ENCODE measurements at regions not wholly inside any gene's neighbourhood (a gene's known extent, or its start where the extent isn't known, plus 50 kb on each side); places are given as distances from the start of the nearest gene placed in this dataset.

DNA sequence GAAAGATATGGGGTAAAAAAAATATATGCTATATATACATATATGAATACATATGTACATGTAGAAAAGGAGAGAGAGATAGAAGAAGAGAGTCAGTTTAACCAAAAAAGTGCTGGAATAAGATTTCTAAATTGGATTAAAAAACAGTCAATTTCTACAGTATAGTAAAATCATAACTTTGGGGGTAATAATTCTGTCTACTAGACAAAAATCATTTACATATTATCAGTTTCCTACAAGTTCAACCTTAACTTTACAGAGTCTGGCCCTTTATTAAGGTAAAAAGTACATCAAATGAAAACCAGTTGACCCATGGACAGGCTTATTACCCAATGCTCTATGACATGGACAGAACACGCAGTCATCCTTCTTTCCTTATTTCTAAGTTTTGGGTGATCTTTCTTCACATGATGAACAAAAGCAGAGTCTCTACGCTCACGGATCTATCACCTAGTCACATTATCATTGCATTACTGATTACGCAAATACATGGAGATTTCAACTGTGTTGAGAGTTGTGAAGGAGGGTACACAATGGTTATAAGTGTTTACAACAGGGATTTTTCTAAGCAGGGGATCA, 63.9 kb upstream of the SMIM36 start:
- no peaks in the 10 kb centered on the region for H4K20me1 ChIP-seq (ENCODE audit: insufficient read depth, low read length)
- peaks cover 2% of the 10 kb centered on the region for H3K4me1 Mint-ChIP-seq
- no peak overlapping the region for H3K4me3 Mint-ChIP-seq
- H3K4me3 ChIP-seq (replicated peaks in 1 of 3; ENCODE audit: low read depth in 2 of 3, low read length in 3 of 3) = peak overlapping the region in 1 of 3 experiments; percentile 90
- no peaks in the 10 kb centered on the region for H3K9me3 ChIP-seq (replicated peaks in 1 of 2; ENCODE audit: control insufficient read depth in 1 of 2, insufficient read depth in 1 of 2, low read length in 2 of 2)
- no peaks in the 10 kb centered on the region for H3K36me3 Mint-ChIP-seq
- H3K4me2 ChIP-seq (replicated peaks; ENCODE audit: extremely low read depth, low read length, poor library complexity, severe bottlenecking) = no peak overlapping the region
- TF ChIP-seq, protein P1, sequence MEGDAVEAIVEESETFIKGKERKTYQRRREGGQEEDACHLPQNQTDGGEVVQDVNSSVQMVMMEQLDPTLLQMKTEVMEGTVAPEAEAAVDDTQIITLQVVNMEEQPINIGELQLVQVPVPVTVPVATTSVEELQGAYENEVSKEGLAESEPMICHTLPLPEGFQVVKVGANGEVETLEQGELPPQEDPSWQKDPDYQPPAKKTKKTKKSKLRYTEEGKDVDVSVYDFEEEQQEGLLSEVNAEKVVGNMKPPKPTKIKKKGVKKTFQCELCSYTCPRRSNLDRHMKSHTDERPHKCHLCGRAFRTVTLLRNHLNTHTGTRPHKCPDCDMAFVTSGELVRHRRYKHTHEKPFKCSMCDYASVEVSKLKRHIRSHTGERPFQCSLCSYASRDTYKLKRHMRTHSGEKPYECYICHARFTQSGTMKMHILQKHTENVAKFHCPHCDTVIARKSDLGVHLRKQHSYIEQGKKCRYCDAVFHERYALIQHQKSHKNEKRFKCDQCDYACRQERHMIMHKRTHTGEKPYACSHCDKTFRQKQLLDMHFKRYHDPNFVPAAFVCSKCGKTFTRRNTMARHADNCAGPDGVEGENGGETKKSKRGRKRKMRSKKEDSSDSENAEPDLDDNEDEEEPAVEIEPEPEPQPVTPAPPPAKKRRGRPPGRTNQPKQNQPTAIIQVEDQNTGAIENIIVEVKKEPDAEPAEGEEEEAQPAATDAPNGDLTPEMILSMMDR (IDR thresholded peaks at IDR 0.05) = no peak
- no peaks in the 10 kb centered on the region for H3K36me3 ChIP-seq (replicated peaks in 1 of 2; ENCODE audit: control insufficient read depth in 1 of 2, insufficient read depth in 2 of 2, low read length in 2 of 2)
- intact Hi-C loops (cut with micrococcal nuclease) = no loop called here
- H3K79me2 ChIP-seq (ENCODE audit: insufficient read depth, low read length) = no peaks in the 10 kb centered on the region
- H3K27ac ChIP-seq (ENCODE audit: low read depth in 1 of 2, low read length in 2 of 2) = peak overlapping the region; percentile 31 to 94
- peak overlapping the region; percentile 30 for H2AFZ ChIP-seq (ENCODE audit: insufficient read depth, low read depth, low read length, poor library complexity, severe bottlenecking)
- H3K9ac ChIP-seq (ENCODE audit: insufficient read depth, low read length, poor library complexity, severe bottlenecking) = no peak overlapping the region
- 100% methylated on average over 1 of the region's 4 CpGs for WGBS (ENCODE audit: insufficient coverage)
- peaks cover 1 to 6% (median 6%) of the 10 kb centered on the region in 3 donors for H3K27me3 Mint-ChIP-seq (ENCODE audit: low read depth in 3 of 3)
- no peaks in the 10 kb centered on the region for H3K27me3 ChIP-seq (ENCODE audit: control insufficient read depth in 2 of 2, insufficient read depth in 2 of 2, low read length in 2 of 2)
- peak; percentile 12 to 48 (median 21) for DNase-seq
- no peaks in the 10 kb centered on the region for H3K9me3 Mint-ChIP-seq
- peaks cover 29 to 35% of the 10 kb centered on the region in 2 donors for H3K4me1 ChIP-seq (ENCODE audit: control insufficient read depth in 1 of 2, insufficient read depth in 2 of 2, low read length in 2 of 2)
- no peak overlapping the region for H3K27ac Mint-ChIP-seq

- Mint-ChIP-seq H3K36me3 (no peaks in the 10 kb centered on the region), H3K4me3 (no peak overlapping the region), H3K4me1 (no peaks in the 10 kb centered on the region), H3K9me3 (peaks cover 0 to 3% (median 0%) of the 10 kb centered on the region in 7 donors), H3K27ac (no peak overlapping the region), H3K27me3 (ENCODE audit: low read depth in 3 of 3) (peaks cover 1 to 12% (median 6%) of the 10 kb centered on the region in 3 donors)
- TF ChIP-seq, protein P1 (IDR thresholded peaks at IDR 0.05) = no peak
- Histone ChIP-seq H3K27me3 (ENCODE audit: control insufficient read depth in 2 of 2, insufficient read depth in 2 of 2, low read length in 2 of 2) (no peaks in the 10 kb centered on the region), H3K4me3 (replicated peaks in 1 of 3; ENCODE audit: low read depth in 2 of 3, low read length in 3 of 3) (no peak overlapping the region), H4K20me1 (ENCODE audit: insufficient read depth, low read length) (no peaks in the 10 kb centered on the region), H3K36me3 (replicated peaks in 1 of 2; ENCODE audit: control insufficient read depth in 1 of 2, insufficient read depth in 2 of 2, low read length in 2 of 2) (no peaks in the 10 kb centered on the region), H3K9me3 (replicated peaks in 1 of 2; ENCODE audit: control insufficient read depth in 1 of 2, insufficient read depth in 1 of 2, low read length in 2 of 2) (no peaks in the 10 kb centered on the region), H3K4me1 (ENCODE audit: control insufficient read depth in 1 of 2, insufficient read depth in 2 of 2, low read length in 2 of 2) (peaks cover 25 to 27% of the 10 kb centered on the region in 2 donors), H3K4me2 (replicated peaks; ENCODE audit: extremely low read depth, low read length, poor library complexity, severe bottlenecking) (no peak overlapping the region), H3K9ac (ENCODE audit: insufficient read depth, low read length, poor library complexity, severe bottlenecking) (no peak overlapping the region), H2AFZ (ENCODE audit: insufficient read depth, low read depth, low read length, poor library complexity, severe bottlenecking) (no peak overlapping the region), H3K79me2 (ENCODE audit: insufficient read depth, low read length) (no peaks in the 10 kb centered on the region), H3K27ac (ENCODE audit: low read depth in 1 of 2, low read length in 2 of 2) (no peak overlapping the region)
- WGBS (ENCODE audit: insufficient coverage) = 100% methylated on average over 1 of the region's 2 CpGs
- intact Hi-C loops (cut with micrococcal nuclease) = no loop called here
- DNase-seq = no peak
Observed at GRCh38 chr17:55572599-55572998, 61.3 kb upstream of the SMIM36 start.
